ENCODE measurements at regions not wholly inside any gene's neighbourhood (a gene's known extent, or its start where the extent isn't known, plus 50 kb on each side); places are given as distances from the start of the nearest gene placed in this dataset.

- in situ Hi-C loops (cut with HindIII; ENCODE audit: low sequenced_read_pairs) = no loop called here
- DNase-seq (ENCODE audit: low read depth) = peak; percentile 1
- no peak overlapping the region for H3K4me3 ChIP-seq (ENCODE audit: low read depth, low read length)
- TF ChIP-seq, protein P1, sequence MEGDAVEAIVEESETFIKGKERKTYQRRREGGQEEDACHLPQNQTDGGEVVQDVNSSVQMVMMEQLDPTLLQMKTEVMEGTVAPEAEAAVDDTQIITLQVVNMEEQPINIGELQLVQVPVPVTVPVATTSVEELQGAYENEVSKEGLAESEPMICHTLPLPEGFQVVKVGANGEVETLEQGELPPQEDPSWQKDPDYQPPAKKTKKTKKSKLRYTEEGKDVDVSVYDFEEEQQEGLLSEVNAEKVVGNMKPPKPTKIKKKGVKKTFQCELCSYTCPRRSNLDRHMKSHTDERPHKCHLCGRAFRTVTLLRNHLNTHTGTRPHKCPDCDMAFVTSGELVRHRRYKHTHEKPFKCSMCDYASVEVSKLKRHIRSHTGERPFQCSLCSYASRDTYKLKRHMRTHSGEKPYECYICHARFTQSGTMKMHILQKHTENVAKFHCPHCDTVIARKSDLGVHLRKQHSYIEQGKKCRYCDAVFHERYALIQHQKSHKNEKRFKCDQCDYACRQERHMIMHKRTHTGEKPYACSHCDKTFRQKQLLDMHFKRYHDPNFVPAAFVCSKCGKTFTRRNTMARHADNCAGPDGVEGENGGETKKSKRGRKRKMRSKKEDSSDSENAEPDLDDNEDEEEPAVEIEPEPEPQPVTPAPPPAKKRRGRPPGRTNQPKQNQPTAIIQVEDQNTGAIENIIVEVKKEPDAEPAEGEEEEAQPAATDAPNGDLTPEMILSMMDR (IDR thresholded peaks at IDR 0.05; ENCODE audit: low read depth, low read length, missing control alignments) = no peak
These were observed 315.4 kb downstream of the ANTXR2 start for GRCh38 chr4:79757600-79757999.

DNA sequence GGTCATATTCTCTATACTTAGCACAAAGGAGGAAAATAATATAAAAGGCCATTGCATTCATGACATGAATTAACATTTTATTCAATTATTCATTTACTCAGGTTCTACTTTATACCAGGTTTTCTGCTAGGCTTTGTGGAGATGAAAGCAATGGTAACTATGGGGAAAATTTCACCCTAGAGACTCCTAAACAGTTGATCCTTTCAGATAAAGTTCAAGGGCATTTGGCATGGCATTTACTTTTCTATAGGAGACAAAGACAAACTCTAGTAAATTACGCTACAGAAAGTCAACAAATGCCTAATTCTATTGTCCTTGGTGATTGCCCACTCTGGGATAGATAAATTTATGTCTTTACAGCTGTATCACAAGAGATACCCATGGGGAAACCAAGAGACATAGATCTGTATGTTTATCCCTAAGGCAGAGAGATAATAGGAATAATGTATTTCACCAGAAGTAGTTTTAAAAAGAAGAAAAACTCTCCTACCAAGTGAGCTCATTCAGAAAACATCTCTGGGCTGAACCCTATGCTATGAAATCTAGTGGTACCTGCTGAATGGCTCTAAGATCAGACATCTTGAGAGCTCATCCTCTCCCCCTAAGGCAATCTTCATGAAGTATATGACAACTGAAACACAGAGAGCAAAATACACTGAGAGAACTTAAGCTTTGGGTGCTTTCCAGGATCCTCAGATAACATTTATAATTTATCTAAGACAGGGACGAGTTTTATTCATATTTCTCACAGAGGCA, 316.7 kb downstream of the ANTXR2 start:
- TF ChIP-seq, protein P1 (IDR thresholded peaks at IDR 0.05; ENCODE audit: low read depth, low read length, missing control alignments) = no peak
- DNase-seq (ENCODE audit: low read depth) = no peak
- H3K4me3 ChIP-seq (ENCODE audit: low read depth, low read length) = no peak overlapping the region
- in situ Hi-C loops (cut with HindIII; ENCODE audit: low sequenced_read_pairs) = no loop called here

DNA sequence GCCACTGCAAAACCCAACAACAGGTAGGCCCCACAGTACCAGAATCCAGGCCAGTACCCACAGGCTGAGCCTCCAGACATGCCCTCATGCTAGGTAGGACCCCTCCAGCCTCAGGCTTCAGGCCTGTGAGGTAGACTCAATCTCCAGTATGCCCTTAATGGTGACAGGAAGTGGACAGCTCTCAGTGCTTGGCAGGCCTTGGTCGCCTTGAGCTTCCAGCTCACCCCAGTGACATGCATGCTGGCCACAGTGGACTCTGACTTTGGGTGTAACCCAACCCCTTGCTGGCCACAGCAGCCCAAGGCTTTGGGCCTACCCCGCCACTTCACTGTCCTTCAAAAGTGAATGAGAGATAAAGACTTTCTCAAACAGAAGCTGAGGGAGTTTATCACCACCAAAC, 324.2 kb downstream of the ANTXR2 start:
- no peak overlapping the region for H3K4me3 ChIP-seq (ENCODE audit: low read depth, low read length)
- DNase-seq (ENCODE audit: low read depth) = no peak
- in situ Hi-C loops (cut with HindIII; ENCODE audit: low sequenced_read_pairs) = no loop called here
- TF ChIP-seq, protein P1 (IDR thresholded peaks at IDR 0.05; ENCODE audit: low read depth, low read length, missing control alignments) = no peak

- TF ChIP-seq, protein P1 (IDR thresholded peaks at IDR 0.05; ENCODE audit: low read depth, low read length, missing control alignments) = no peak
- H3K4me3 ChIP-seq (ENCODE audit: low read depth, low read length) = no peak overlapping the region
- no peak for DNase-seq (ENCODE audit: low read depth)
- in situ Hi-C loops (cut with HindIII; ENCODE audit: low sequenced_read_pairs) = no loop called here
These were observed 325.8 kb downstream of the ANTXR2 start for GRCh38 chr4:79747252-79747651.

- TF ChIP-seq, protein P1 (IDR thresholded peaks at IDR 0.05; ENCODE audit: low read depth, low read length, missing control alignments) = no peak
- DNase-seq (ENCODE audit: low read depth) = no peak
- in situ Hi-C loops (cut with HindIII; ENCODE audit: low sequenced_read_pairs) = no loop called here
- H3K4me3 ChIP-seq (ENCODE audit: low read depth, low read length) = no peak overlapping the region
These were observed 330.0 kb downstream of the ANTXR2 start for GRCh38 chr4:79743014-79743413.

DNA sequence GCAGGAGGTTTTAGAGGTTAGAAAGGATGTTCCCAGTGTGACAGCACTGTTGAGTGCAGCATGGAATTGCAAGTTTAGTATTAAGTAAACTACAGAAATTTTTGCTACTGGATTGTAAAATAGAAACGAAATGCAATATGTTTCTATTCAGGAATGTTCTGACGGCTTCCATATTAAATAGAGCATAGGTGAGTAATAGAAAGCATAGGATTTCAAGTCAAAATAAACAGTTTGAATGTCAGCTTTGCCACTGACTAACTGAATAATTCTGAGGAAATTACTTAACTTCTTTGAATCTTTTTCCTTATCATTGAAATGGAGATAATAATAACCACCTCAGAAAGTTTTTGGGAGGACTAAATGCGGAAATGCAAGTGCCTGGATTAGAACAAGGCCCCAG, 331.9 kb upstream of the GK2 start:
- in situ Hi-C loops (cut with HindIII; ENCODE audit: low sequenced_read_pairs) = no loop called here
- no peak for DNase-seq (ENCODE audit: low read depth)
- H3K4me3 ChIP-seq (ENCODE audit: low read depth, low read length) = no peak overlapping the region
- TF ChIP-seq, protein P1 (IDR thresholded peaks at IDR 0.05; ENCODE audit: low read depth, low read length, missing control alignments) = no peak

Data from astrocyte of the cerebellum (primary cell).